ENCODE measurements at regions not wholly inside any gene's neighbourhood (a gene's known extent, or its start where the extent isn't known, plus 50 kb on each side); places are given as distances from the start of the nearest gene placed in this dataset.

GRCh38 chr5:124030043-124030491 is 518.1 kb downstream of the CSNK1G3 start:
- no TSS peak for BruUV-seq (replicated peaks)

More at GRCh38 chr5:124030043-124030491, 518.1 kb downstream of the CSNK1G3 start:
- Histone ChIP-seq H3K27ac (ENCODE audit: extremely low read length, insufficient read depth, low read length) (no peak overlapping the region), H3K9me3 (ENCODE audit: low read length) (no peaks in the 10 kb centered on the region), H2AFZ (ENCODE audit: low read length) (no peak overlapping the region), H3K36me3 (replicated peaks in 1 of 2; ENCODE audit: control insufficient read depth in 1 of 2, insufficient read depth in 2 of 2, low read length in 2 of 2) (no peaks in the 10 kb centered on the region), H3K4me3 (replicated peaks in 1 of 3; ENCODE audit: insufficient read depth in 1 of 3, low read depth in 2 of 3, low read length in 3 of 3) (no peak overlapping the region), H3K9ac (ENCODE audit: insufficient read depth, low read depth, low read length) (no peak overlapping the region), H3K4me1 (ENCODE audit: insufficient read depth, low read length) (no peaks in the 10 kb centered on the region), H4K20me1 (ENCODE audit: insufficient read depth, low read length) (no peaks in the 10 kb centered on the region), H3K27me3 (ENCODE audit: control insufficient read depth in 1 of 2, insufficient read depth in 2 of 2, low read length in 2 of 2) (no peaks in the 10 kb centered on the region), H3K4me2 (ENCODE audit: low read depth, low read length) (no peak overlapping the region), H3K79me2 (ENCODE audit: insufficient read depth, low read length) (no peaks in the 10 kb centered on the region)
- POLR2A ChIA-PET, result no interaction called here
- intact Hi-C loops (cut with micrococcal nuclease; ENCODE audit: unreplicated experiment) (no loop called here), in situ Hi-C loops (cut with HindIII; ENCODE audit: extremely low pct_ligation_motif_present, low pct_unique_long_range_greater_than_20kb) (no loop called here)
- ATAC-seq (no peak), DNase-seq (ENCODE audit: low spot score) (no peak), FAIRE-seq (no peak)
- 24% methylated on average over 5 of the region's 5 CpGs for WGBS (ENCODE audit: low lambda C conversion rate)
- CTCF ChIA-PET (ENCODE audit: low intra/inter-chr PET ratio, low total read pairs), result no interaction called here
- no peak for TF ChIP-seq LCORL (IDR thresholded peaks at IDR 0.05)
- no peak for TF ChIP-seq LCORL (CRISPR knock-in tag; IDR thresholded peaks at IDR 0.05)
- TF ChIP-seq SMARCE1 (IDR thresholded peaks at IDR 0.05; ENCODE audit: borderline replicate concordance), result no peak
- TF ChIP-seq ATF2 (CRISPR knock-in tag; IDR thresholded peaks at IDR 0.05), result no peak
- TF ChIP-seq ARID2 (CRISPR knock-in tag; IDR thresholded peaks at IDR 0.05; ENCODE audit: borderline replicate concordance), result no peak
- no peak for TF ChIP-seq RBM22 (optimal IDR thresholded peaks at IDR 0.05; ENCODE audit: low read length)
- no peak for TF ChIP-seq IKZF1 (IDR thresholded peaks at IDR 0.05)
- no peak for TF ChIP-seq HIVEP1 (CRISPR knock-in tag; IDR thresholded peaks at IDR 0.05)
- no peak for TF ChIP-seq ZNF30 (CRISPR knock-in tag; IDR thresholded peaks at IDR 0.05)
- no peak for TF ChIP-seq PATZ1 (CRISPR knock-in tag; IDR thresholded peaks at IDR 0.05)
- TF ChIP-seq NCOA5 (CRISPR knock-in tag; IDR thresholded peaks at IDR 0.05), result no peak
- TF ChIP-seq PRMT3 (CRISPR knock-in tag; IDR thresholded peaks at IDR 0.05; ENCODE audit: borderline replicate concordance, low read depth), result no peak
- TF ChIP-seq SP2 (CRISPR knock-in tag; IDR thresholded peaks at IDR 0.05), result no peak
- no peak for TF ChIP-seq KDM6A (CRISPR knock-in tag; IDR thresholded peaks at IDR 0.05; ENCODE audit: low read depth)
- TF ChIP-seq PREB (CRISPR knock-in tag; IDR thresholded peaks at IDR 0.05), result no peak
- no peak for TF ChIP-seq ZNF329 (CRISPR knock-in tag; IDR thresholded peaks at IDR 0.05; ENCODE audit: low read depth)
